ENCODE measurements at regions not wholly inside any gene's neighbourhood (a gene's known extent, or its start where the extent isn't known, plus 50 kb on each side); places are given as distances from the start of the nearest gene placed in this dataset.

DNA sequence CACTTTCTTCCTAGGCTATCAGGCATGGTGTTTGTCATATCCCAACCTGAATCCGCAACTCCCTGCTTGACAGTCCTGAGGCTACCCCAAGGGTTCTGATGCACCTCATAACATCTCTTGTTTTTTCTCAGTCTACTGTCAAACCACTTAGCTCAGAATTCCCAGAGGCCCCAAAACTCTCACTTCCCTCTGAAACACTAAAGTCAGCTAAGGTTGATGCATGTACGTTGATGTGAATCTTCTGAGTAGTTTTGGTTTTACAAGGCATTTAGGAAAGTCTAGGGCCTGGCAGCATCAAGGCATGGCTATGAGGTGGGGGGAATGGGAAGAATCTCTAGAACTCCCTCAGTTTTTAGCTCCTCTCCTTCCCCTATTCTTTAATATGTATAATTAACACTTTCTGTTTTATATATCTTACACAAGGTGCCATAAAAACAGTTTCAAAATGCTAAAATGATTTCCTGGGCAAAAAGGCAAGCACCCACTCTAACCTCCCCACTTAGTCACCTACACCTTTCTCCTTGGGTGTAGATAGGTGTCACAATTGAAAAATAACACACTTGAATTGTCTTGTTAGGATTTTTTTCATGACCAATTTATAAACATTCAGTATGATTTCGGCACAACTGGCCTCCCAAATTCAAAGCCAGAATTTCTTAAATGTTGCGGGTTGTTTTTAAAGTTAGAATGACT lies 71.4 kb upstream of the TANK start:
- H3K9ac ChIP-seq (ENCODE audit: low read length), result no peak overlapping the region
- H3K27me3 ChIP-seq (ENCODE audit: control insufficient read depth, insufficient read depth, low read length), result no peaks in the 10 kb centered on the region
- H3K36me3 ChIP-seq (ENCODE audit: control insufficient read depth, insufficient read depth, low read length), result no peaks in the 10 kb centered on the region
- H3K4me3 ChIP-seq (ENCODE audit: low read length), result no peak overlapping the region
- H3K4me1 ChIP-seq (ENCODE audit: control insufficient read depth, insufficient read depth, low read length), result no peaks in the 10 kb centered on the region
- H3K9me3 ChIP-seq (ENCODE audit: control insufficient read depth, low read length), result no peaks in the 10 kb centered on the region

DNA sequence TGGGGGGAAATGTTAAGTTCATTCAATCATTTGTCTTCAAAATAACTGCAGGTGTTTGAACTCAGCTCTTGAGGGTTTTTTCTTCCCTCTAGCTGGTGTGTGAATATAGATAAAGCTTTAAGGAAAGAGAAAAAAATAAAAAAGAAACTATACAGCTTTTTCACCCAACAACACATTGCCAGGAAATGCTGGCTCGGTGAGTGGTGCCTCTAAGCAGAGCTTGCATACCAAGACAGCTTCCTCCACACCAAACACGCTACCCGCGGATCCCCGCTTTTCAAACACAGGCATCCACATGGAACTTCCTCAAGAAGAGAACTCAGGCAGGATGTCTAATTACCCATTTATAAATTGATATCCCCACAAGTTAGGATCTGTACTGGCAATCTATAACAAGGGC lies 69.8 kb upstream of the TANK start:
- H3K4me3 ChIP-seq (ENCODE audit: low read length), result no peak overlapping the region
- H3K4me1 ChIP-seq (ENCODE audit: control insufficient read depth, insufficient read depth, low read length), result no peaks in the 10 kb centered on the region
- H3K9ac ChIP-seq (ENCODE audit: low read length), result no peak overlapping the region
- no peaks in the 10 kb centered on the region for H3K36me3 ChIP-seq (ENCODE audit: control insufficient read depth, insufficient read depth, low read length)
- H3K9me3 ChIP-seq (ENCODE audit: control insufficient read depth, low read length), result no peaks in the 10 kb centered on the region
- no peaks in the 10 kb centered on the region for H3K27me3 ChIP-seq (ENCODE audit: control insufficient read depth, insufficient read depth, low read length)

DNA sequence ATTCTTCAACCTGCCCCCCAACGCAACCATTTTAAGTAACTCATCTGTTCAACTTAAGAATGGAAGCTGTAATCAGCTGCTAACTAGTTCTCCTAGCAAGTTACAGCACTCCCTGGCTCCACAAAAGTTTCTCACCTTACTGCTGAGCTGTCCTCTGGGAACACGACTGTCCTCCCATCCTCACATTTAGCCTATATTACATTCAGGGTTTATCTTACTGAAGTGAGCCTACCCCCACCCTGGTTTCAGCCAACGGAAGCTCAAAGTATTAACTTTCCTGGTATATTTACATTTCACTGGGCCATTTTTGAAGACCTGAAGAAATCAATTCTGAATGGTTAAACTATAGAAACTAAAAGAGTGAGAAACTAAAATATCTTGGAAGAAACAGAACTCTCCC lies 64.9 kb upstream of the TANK start:
- no peak overlapping the region for H3K4me3 ChIP-seq (ENCODE audit: low read length)
- H3K27me3 ChIP-seq (ENCODE audit: control insufficient read depth, insufficient read depth, low read length), result no peaks in the 10 kb centered on the region
- H3K9me3 ChIP-seq (ENCODE audit: control insufficient read depth, low read length), result no peaks in the 10 kb centered on the region
- no peaks in the 10 kb centered on the region for H3K4me1 ChIP-seq (ENCODE audit: control insufficient read depth, insufficient read depth, low read length)
- no peaks in the 10 kb centered on the region for H3K36me3 ChIP-seq (ENCODE audit: control insufficient read depth, insufficient read depth, low read length)
- no peak overlapping the region for H3K9ac ChIP-seq (ENCODE audit: low read length)

DNA sequence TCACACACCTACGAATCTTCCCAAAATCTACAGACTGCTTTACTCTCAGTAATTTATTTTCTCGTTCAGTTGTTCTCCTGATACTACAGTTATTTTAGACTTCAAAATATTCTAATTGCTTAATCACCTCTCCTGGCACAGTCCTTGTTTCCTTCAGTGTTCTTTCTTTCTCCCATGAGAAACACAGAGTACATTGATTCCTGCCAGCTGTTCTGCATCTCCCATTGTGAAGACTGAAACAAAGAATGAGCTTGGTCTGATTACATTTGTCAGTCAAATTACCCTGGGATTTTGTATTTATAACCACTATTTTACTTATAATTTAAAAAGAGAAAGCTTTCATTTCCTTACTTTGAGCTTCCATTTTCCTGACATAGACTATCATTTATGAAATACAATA lies 63.9 kb upstream of the TANK start:
- Histone ChIP-seq H3K9me3 (ENCODE audit: control insufficient read depth, low read length) (no peaks in the 10 kb centered on the region), H3K27me3 (ENCODE audit: control insufficient read depth, insufficient read depth, low read length) (no peaks in the 10 kb centered on the region), H3K4me1 (ENCODE audit: control insufficient read depth, insufficient read depth, low read length) (no peaks in the 10 kb centered on the region), H3K4me3 (ENCODE audit: low read length) (no peak overlapping the region), H3K36me3 (ENCODE audit: control insufficient read depth, insufficient read depth, low read length) (no peaks in the 10 kb centered on the region), H3K9ac (ENCODE audit: low read length) (no peak overlapping the region)

DNA sequence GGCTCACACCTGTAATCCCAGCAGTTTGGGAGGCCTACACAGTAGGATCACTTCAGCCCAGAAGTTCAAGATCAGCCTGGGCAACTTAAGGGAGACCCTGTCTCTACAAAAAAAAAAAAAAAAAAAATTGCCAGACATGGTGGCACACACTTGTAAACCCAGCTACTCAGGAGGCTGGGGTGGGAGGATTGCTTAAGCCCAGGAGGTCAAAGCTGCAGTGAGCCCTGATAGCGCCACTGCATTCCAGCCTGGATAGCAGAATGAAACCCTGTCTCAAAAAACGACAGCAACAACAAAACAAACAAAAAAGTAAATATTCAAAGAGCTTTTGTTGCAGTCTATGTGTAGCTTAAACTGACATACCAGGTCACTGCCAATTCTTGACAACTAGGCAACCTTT lies 63.1 kb upstream of the TANK start:
- Histone ChIP-seq H3K9me3 (ENCODE audit: control insufficient read depth, low read length) (no peaks in the 10 kb centered on the region), H3K4me1 (ENCODE audit: control insufficient read depth, insufficient read depth, low read length) (no peaks in the 10 kb centered on the region), H3K4me3 (ENCODE audit: low read length) (no peak overlapping the region), H3K9ac (ENCODE audit: low read length) (no peak overlapping the region), H3K36me3 (ENCODE audit: control insufficient read depth, insufficient read depth, low read length) (no peaks in the 10 kb centered on the region), H3K27me3 (ENCODE audit: control insufficient read depth, insufficient read depth, low read length) (no peaks in the 10 kb centered on the region)

DNA sequence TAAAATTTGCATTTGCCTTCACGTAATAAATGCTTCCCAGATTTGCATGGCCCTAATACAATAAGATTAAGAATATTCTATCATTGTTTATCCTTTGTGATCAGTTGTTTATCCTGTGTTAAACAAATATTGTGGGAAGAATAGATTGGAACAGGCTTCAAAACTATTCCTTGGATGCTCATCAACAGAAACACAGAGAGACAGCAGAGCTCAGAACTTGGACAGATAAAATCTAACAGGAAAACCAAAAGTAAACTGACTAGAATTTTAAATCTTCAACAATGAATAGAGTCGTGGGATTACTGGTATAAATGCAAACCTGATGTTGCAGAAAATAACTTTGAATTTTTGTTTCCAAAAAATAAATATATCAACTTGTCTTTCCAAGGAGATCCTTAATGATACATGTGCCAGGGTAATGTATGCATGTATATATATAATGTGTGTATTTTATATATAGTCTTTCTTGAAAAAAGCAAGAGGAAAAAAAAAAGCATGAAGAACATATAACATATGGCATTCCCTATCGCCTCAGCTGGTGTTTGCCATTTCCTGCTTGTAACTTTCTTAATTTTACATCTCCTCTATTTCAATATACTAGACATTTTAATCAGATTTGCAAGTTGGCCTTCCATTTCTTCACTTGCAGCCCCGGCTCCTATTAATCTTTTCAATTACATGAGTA lies 59.9 kb upstream of the TANK start:
- H3K4me3 ChIP-seq (ENCODE audit: low read length), result no peak overlapping the region
- H3K9ac ChIP-seq (ENCODE audit: low read length), result no peak overlapping the region

DNA sequence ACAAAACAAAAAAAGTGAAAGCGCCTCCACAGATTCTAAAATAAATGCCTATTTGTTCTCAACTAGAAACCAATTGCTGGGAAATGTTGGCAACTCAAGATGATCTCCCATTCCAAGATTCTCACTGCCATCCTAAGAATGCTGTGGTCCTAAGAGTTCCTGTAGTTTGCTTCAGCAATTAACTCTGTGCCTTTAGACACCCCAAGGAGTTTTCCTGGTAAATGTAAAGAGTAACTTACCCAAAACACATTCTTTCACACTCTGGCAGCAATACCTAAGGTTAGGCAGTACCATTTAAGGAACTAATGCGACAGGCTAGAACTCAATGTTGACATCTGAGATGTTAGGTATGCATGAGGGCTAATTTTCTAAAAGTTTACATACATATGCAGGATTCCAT lies 58.8 kb upstream of the TANK start:
- Histone ChIP-seq H3K27me3 (ENCODE audit: control insufficient read depth, insufficient read depth, low read length) (no peaks in the 10 kb centered on the region), H3K4me1 (ENCODE audit: control insufficient read depth, insufficient read depth, low read length) (no peaks in the 10 kb centered on the region), H3K9ac (ENCODE audit: low read length) (no peak overlapping the region), H3K4me3 (ENCODE audit: low read length) (no peak overlapping the region), H3K9me3 (ENCODE audit: control insufficient read depth, low read length) (no peaks in the 10 kb centered on the region), H3K36me3 (ENCODE audit: control insufficient read depth, insufficient read depth, low read length) (no peaks in the 10 kb centered on the region)

More for the DNA sequence above, 59.9 kb upstream of the TANK start:
- Histone ChIP-seq H3K36me3 (ENCODE audit: control insufficient read depth, insufficient read depth, low read length) (no peaks in the 10 kb centered on the region), H3K27me3 (ENCODE audit: control insufficient read depth, insufficient read depth, low read length) (no peaks in the 10 kb centered on the region), H3K4me1 (ENCODE audit: control insufficient read depth, insufficient read depth, low read length) (no peaks in the 10 kb centered on the region), H3K9me3 (ENCODE audit: control insufficient read depth, low read length) (no peaks in the 10 kb centered on the region)

DNA sequence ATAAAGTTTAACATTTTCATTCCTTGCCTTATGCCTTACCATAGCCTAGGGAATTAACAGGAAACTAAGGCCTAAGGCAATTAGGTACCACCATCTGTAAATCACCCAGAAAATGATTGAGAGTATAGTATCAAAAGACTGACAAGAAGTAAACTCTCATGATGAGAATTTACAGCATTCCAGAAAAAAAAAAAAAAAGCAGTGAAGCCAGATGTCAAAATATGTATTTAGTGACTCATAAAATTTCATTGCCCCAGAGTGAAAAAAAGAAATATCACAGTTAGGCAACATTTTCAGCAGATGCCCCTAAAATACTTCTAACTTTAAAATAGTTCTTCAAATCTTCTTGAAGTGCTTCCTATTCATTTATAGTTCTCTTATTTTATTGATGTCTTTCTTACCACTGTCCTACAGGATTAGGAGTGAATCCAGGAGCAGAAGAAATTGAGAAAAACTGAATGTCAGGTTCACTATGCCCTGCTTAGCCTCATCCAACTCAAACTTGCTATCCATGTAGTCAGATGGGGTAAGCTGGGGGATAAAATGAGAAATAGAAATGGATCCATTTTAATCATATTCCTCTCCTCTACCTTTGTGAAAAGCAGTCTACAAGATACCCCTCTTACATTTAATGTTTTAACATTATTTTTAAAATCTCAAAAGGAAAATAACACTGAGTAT lies 57.3 kb upstream of the TANK start:
- Histone ChIP-seq H3K9me3 (ENCODE audit: control insufficient read depth, low read length) (no peaks in the 10 kb centered on the region), H3K27me3 (ENCODE audit: control insufficient read depth, insufficient read depth, low read length) (no peaks in the 10 kb centered on the region), H3K4me3 (ENCODE audit: low read length) (no peak overlapping the region), H3K4me1 (ENCODE audit: control insufficient read depth, insufficient read depth, low read length) (no peaks in the 10 kb centered on the region), H3K36me3 (ENCODE audit: control insufficient read depth, insufficient read depth, low read length) (no peaks in the 10 kb centered on the region), H3K9ac (ENCODE audit: low read length) (no peak overlapping the region)

DNA sequence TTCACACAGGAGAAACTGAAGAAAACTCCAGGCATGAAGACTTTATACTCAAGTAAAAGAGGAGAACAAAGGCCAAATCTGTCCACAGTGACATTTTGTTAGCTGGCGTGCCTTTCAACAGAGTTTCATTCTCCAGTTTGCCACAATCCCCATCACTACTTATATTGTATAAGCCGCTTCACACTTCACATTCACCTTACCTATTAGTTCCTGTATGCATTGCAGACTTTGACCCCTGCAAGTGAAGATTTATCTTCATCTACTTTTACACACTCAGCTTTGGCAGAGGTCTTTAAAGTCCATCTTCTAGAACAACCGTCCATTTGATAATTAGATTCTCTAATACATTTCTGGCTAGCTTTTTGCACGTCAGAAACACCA lies 56.8 kb upstream of the TANK start:
- Histone ChIP-seq H3K27me3 (ENCODE audit: control insufficient read depth, insufficient read depth, low read length) (no peaks in the 10 kb centered on the region), H3K36me3 (ENCODE audit: control insufficient read depth, insufficient read depth, low read length) (no peaks in the 10 kb centered on the region), H3K9ac (ENCODE audit: low read length) (no peak overlapping the region), H3K4me1 (ENCODE audit: control insufficient read depth, insufficient read depth, low read length) (no peaks in the 10 kb centered on the region), H3K4me3 (ENCODE audit: low read length) (no peak overlapping the region), H3K9me3 (ENCODE audit: control insufficient read depth, low read length) (no peaks in the 10 kb centered on the region)

DNA sequence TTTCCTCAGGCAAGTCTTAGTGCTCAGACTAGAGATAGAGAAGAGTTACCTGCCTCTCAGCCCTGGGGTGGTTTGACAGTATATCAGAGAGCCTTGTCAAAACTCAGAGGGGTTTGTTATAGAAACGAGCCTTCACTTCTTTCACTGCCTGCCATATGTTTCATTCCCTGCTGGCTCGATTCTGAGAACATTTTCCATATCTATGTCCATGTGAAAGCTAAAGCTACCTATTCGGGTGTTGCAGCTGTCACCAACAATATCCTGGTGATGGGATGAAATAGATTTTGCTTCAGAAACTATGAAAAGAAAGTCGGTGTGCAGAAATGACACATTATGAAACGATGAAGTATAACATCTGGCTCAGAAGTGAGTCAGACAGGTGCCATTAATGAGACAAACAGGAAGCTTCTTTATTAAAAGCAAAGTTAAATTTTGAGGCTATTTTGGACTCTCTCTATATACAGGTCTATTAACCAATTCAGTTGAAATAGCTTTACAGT lies 56.1 kb upstream of the TANK start:
- H3K27me3 ChIP-seq (ENCODE audit: control insufficient read depth, insufficient read depth, low read length), result no peaks in the 10 kb centered on the region
- no peaks in the 10 kb centered on the region for H3K9me3 ChIP-seq (ENCODE audit: control insufficient read depth, low read length)
- H3K4me1 ChIP-seq (ENCODE audit: control insufficient read depth, insufficient read depth, low read length), result no peaks in the 10 kb centered on the region

DNA sequence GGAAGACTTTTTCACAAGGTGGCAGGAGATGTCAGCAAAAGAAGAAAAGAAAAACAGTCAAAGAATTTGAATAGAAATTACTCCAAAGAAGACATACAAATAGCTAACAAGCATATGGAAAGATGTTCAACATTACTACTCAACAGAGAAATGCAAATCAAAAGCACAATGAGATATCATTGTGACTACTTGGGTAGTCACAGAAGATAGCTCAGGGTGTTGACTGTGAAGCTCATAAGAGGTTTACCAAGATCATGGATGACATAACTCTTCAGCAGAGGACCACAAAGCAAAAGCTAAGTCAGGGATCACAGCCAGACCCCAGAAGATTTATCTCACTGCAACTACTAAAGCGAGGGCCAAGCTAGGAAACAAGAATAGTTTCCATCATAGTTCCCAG lies 53.0 kb upstream of the TANK start:
- Histone ChIP-seq H3K4me3 (ENCODE audit: low read length) (no peak overlapping the region), H3K9ac (ENCODE audit: low read length) (no peak overlapping the region), H3K4me1 (ENCODE audit: control insufficient read depth, insufficient read depth, low read length) (no peaks in the 10 kb centered on the region), H3K27me3 (ENCODE audit: control insufficient read depth, insufficient read depth, low read length) (no peaks in the 10 kb centered on the region), H3K9me3 (ENCODE audit: control insufficient read depth, low read length) (no peaks in the 10 kb centered on the region), H3K36me3 (ENCODE audit: control insufficient read depth, insufficient read depth, low read length) (no peaks in the 10 kb centered on the region)

More for the DNA sequence above, 56.1 kb upstream of the TANK start:
- no peak overlapping the region for H3K9ac ChIP-seq (ENCODE audit: low read length)
- H3K4me3 ChIP-seq (ENCODE audit: low read length), result no peak overlapping the region
- H3K36me3 ChIP-seq (ENCODE audit: control insufficient read depth, insufficient read depth, low read length), result no peaks in the 10 kb centered on the region
